Stimulated activated CD4-positive, alpha-beta T cell treated with anti-CD3 and anti-CD28 coated beads, Interleukin-4, amount 100 ng/mL, for 48 hours (primary cell): ENCODE measurements at regions not wholly inside any gene's neighbourhood (a gene's known extent, or its start where the extent isn't known, plus 50 kb on each side); places are given as distances from the start of the nearest gene placed in this dataset.

Source experiments
- DNase-seq, 2 donors: peaks; one replicate each; pipeline ENCODE4 v3.0.0-alpha.2; 2020; ENCODE audit warnings: low read depth in 2 of 2

DNA sequence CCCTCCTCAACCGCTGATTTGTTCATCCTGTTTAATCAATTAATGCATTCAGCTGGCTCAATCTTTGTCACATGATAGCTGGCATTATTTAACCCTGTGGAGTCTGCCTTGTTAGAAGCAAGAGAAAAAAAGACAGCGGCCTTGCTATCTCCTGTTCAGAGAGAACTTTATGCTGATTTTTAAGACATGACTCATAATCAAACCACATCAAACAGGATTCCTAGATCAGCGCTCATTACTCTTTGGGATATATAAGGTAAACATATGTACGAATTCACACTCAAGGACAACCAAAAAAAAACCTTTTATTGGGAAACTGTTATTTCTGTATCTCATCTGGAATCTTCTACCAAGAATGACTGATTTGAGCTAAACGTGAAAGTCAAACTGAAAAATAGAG is 195.1 kb downstream of the C1D start:
- DNase-seq = no peak

GRCh38 chr2:67871686-67872412 is 191.0 kb downstream of the C1D start:
- DNase-seq = no peak

GRCh38 chr2:67872481-67872880 is 190.3 kb downstream of the C1D start:
- no peak for DNase-seq

- DNase-seq = no peak
Observed at GRCh38 chr2:67873916-67874315, 188.9 kb downstream of the C1D start.

- no peak for DNase-seq
Observed at GRCh38 chr2:67876176-67876575, 186.6 kb downstream of the C1D start.

DNA sequence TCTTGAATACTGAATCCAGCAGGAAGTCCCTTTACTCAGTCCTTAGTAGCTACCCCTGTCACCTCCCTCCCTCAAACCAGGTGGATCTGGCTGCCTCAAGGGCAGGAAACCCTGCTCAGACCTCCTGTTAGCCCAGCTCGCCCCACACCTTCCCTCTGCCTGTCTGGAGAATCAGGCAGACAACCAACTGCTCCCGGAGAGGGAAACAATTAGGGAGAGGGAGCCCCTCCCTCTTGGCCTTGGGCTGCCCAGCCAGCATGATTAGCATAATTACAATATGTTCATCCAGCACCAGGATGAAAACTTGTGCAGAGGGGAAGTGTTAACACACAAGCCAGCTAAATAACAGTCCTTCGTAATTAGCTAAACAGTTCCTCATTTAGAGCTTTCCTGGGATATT is 185.5 kb downstream of the C1D start:
- DNase-seq = no peak

DNA sequence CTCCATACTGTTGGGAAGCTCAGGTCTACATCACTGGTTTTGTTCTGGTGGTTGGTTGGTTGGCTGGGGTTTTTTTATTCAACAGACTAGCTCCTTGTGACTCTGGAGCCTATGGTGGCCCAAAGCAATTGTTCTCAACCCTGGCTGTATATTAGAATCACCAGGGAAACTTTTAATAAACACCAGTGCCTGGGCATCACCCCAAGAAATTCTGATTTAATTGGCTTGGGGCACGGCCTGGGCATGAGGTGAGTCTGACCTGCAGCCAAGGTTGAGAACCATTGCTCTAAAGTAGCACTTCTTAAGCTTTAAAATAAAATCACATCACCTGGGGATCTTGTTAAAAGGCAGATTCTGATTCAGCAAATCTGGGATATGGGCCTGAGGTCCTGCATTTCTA is 184.1 kb downstream of the C1D start:
- no peak for DNase-seq

DNA sequence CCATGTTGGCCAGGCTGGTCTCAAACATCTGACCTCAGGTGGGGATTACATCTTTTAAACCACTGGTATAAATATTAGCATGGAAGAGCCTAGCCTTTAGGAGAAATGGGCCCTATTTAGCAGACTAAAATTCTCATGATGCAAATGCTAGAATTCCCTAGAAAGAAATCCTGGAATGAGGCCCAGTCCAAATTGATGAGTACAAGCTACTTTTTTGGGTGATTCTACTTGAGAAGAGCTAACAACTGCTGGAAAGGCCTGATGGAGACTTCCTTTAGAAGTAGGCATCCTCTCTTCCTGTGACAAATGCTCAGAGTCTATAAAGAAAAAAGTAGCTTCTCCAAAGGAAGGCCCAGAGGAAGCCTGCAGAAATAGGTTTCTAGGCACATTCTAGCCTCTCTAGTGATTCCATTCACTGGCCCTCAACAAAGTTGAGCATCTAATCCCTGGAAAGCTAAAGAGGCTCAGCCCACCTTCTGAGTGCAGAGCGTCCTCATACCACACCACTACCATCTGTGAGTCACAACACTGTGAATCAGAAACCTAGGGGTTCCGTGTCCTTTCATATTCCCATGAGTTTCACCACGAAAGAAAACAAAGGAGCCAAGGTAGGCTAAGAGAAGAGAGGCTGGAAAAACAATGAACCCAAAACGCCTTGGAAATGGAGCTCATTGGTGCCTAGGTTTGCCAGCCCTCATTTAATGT is 183.1 kb downstream of the C1D start:
- no peak for DNase-seq

DNA sequence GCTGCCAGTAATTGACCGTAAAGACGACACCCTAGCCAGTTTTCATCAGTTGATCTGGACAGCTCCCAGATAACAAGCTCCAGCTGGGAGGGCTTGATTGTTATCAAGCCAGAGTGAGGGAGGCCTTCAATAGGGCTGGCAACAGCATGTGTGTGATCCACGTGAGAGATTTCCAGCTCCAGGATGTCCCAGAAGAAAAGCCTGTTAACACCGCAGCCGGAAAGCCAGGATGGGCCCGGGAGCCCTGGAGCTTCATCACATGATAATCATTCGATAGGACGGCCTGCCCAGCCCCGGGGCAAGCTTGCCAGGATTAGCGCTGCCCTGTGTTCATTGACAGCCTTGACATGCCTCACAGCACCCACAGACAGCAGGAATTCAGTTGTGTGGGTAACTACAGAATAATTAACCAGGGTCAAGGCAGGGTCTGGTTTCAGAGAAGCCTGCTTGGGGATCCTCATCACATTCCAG is 182.5 kb downstream of the C1D start:
- DNase-seq = no peak

DNA sequence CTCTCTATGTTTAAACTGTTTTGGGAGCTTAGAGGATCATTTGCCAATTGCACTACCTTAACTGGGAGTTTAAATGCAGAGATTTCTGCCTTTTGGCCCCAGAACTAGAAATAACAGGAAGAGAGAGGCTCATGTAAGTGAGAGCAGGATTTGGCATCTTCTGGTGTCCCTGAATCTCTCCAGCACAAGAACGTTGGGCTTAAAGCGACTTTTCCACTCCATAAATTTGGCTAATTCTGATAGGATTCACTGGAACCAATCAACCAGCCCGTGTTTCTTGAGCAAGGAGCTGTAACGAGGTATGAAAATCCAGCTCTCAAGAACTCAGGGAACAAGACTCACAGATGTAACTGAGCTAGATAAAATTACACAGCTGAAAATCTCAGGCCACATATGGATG is 181.0 kb downstream of the C1D start:
- no peak for DNase-seq

DNA sequence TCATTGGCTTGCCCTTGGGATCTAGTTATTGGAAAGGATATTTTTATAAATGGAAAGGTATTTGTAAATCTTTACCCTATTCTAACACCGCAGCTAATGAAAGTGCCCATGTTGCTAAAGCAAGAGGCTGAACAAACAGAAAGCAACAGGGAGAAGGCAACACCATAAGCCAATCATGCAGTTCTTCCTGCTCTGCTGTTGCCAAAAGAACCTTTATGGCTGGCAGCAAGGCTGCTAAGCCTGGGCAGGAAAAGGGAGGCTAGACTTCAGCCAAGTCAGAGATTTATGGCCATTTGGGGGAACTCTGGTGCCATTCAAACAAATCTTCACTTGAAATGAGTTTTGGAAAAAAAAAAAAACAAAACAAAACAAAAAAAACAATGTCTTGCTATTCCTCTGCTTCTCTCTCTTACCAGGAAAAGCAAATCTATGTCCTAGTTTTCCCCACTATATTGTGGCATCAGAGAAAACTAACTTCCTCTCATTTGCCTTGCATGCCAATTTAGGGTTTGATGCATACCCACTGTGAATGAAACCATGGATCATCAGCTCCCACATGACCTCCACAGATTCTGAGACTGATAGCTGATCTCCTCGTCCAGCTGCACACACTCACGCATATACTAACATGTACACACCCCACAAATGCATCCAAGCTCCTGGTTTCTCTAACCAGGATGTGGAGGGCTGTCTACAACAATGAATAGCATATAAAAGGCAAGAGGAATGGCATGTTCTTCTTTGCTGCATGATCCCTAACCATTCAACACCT is 179.3 kb downstream of the C1D start:
- DNase-seq = no peak

DNA sequence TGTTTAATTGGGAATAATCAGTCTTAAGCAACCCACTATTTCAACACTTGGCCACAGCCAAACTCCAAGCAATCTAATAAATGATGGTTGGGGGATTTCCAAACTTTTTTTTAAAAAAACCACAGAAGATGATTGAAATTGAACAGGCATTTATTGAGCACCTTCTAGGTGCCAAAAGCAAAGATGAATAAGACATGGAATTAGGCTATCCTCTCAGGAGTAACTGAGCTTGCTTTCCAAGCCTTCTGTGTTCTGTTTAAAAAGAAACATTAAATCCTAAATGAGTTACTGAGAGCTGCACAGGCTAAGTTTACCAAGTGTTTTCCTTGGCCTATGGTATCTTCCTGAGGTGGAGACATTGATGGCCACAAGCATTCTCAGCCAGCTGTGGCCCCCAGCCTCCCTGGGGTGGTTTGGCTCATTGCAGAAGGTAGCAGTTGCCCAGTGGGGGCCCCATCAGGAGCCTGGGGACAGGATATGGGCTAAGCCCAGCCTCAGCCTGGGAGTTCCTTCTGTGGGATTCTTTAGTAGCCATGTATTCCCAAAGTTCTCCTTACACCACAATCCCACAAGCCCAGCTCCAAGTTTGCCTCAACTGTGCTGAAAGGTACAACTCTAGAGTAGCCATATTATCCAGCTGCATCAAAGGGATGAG is 174.3 kb downstream of the C1D start:
- DNase-seq = no peak

- no peak for DNase-seq
Observed at GRCh38 chr2:67889056-67889455, 173.7 kb downstream of the C1D start.

DNA sequence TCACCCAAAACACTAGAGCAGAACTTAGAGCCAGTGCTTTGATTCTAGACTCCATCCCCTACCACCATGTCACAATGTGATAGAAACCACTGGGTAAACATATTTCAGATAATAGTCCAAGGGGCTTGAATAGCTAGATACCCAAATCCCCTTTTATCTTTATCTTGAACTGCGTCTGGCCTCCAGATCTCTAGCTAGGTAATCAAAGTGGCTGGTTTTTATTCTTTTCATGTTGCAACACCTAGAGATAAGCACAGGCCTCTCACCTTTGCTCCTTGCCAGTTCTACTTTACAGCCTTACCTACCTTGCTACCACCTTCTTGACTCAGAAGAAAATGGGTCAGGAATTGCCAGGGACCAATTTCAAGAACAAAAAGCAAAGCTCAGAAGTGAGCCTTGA is 171.2 kb downstream of the C1D start:
- DNase-seq = no peak

GRCh38 chr2:67892339-67892846 is 170.4 kb downstream of the C1D start:
- no peak for DNase-seq

DNA sequence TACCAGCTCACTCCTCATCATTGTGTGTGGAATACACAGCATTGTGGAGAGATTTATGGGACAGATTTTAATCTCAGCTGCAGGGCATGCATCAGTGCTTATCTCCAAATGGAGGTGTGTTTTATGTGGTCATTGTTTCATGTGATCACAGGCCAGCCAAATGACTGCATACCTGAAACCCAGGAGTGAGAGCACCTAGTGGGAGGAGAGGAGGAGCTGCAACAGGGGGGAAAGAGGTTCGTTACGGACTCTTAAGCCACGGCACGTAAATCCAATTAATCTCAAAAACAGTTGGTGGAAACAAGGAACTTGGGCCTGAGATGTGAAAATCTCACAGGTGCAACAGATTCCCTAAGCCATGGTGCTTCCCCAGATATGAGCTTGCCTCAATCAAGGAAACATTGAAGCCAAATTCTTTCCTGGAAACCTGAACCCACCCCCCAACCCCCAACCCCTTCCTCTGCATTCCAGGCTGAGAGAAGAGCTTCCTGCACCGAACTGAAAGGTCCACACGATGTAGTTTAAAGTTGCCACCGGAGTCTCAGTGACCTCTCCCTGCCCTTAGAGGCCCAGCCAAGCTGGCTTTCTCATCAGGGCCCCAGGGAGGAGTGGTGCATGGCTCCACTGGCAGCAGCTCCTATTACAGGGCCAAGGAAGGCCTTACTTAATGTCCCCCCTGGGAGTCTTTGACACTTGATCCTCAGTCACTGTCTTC is 167.4 kb downstream of the C1D start:
- DNase-seq = no peak

GRCh38 chr2:67896076-67896475 is 166.7 kb downstream of the C1D start:
- no peak for DNase-seq

DNA sequence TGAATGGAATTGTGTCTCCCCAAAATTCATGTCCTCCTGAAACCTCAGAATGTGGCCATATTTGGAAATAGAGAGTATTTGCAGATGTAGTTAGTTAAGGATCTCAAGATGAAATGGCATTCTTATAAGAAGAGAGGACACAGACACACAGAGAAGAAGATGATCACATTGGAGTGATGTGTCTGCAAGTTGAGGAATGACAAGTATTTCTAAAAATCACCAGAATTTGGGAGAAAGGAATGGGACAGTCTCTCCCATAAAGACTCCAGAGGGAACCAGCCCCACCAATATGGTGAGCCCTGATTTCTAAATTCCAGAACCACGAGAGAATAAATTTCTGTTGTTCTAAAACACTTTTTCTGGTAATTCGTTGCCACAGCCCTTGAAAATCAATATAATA is 166.3 kb downstream of the C1D start:
- no peak for DNase-seq

GRCh38 chr2:67898595-67898994 is 164.2 kb downstream of the C1D start:
- DNase-seq = no peak

GRCh38 chr2:67899187-67899586 is 163.6 kb downstream of the C1D start:
- no peak for DNase-seq

GRCh38 chr2:67900826-67901225 is 162.0 kb downstream of the C1D start:
- DNase-seq = no peak
